ENCODE measurements at regions not wholly inside any gene's neighbourhood (a gene's known extent, or its start where the extent isn't known, plus 50 kb on each side); places are given as distances from the start of the nearest gene placed in this dataset.

GRCh38 chr5:175123542-175123941 lies 320.4 kb downstream of the DRD1 start:
- POLR2A ChIA-PET = no interaction called here
- ATAC-seq = no peak

GRCh38 chr5:175121457-175121856 lies 322.5 kb downstream of the DRD1 start:
- no peaks in the 10 kb centered on the region for H3K4me1 ChIP-seq
- H3K4me3 ChIP-seq = no peak overlapping the region
- DNase-seq (ENCODE audit: low read depth in 1 of 2, low spot score in 1 of 2) = no peak
- H3K4me2 ChIP-seq = no peak overlapping the region
- ATAC-seq = no peak
- TF ChIP-seq HOXB13 (CRISPR knock-in tag; IDR thresholded peaks at IDR 0.05; ENCODE audit: low read depth) (no peak), FOSB (CRISPR knock-in tag; IDR thresholded peaks at IDR 0.05) (no peak)
- FAIRE-seq = no peak
- ChIA-PET POLR2A (no interaction called here), CTCF (interaction anchor here (0.8 to 1.3 kb wide), 4 partner anchors 33 to 170 kb away, joined by 3 read pairs; no protein-coding TSS in a partner anchor)
- WGBS (ENCODE audit: missing lambda C conversion rate) = 49% methylated on average over 2 of the region's 2 CpGs
- H3K9me3 ChIP-seq = no peaks in the 10 kb centered on the region
- H3K27ac ChIP-seq = no peak overlapping the region

More at GRCh38 chr5:175123542-175123941, 320.4 kb downstream of the DRD1 start:
- Histone ChIP-seq H3K9me3 (no peaks in the 10 kb centered on the region), H3K4me1 (no peaks in the 10 kb centered on the region), H3K27ac (no peak overlapping the region), H3K4me2 (no peak overlapping the region), H3K4me3 (no peak overlapping the region)
- DNase-seq (ENCODE audit: low read depth in 1 of 2, low spot score in 1 of 2) (no peak), FAIRE-seq (no peak)
- CTCF ChIA-PET = no interaction called here
- TF ChIP-seq KDM1A (IDR thresholded peaks at IDR 0.05; ENCODE audit: low read depth) = no peak
- TF ChIP-seq TFCP2L1 (CRISPR knock-in tag; IDR thresholded peaks at IDR 0.05) = no peak
- TF ChIP-seq MAFK (IDR thresholded peaks at IDR 0.05; ENCODE audit: partially characterized antibody) = no peak
- no peak for TF ChIP-seq ZNF302 (CRISPR knock-in tag; IDR thresholded peaks at IDR 0.05)
- TF ChIP-seq, protein P1, sequence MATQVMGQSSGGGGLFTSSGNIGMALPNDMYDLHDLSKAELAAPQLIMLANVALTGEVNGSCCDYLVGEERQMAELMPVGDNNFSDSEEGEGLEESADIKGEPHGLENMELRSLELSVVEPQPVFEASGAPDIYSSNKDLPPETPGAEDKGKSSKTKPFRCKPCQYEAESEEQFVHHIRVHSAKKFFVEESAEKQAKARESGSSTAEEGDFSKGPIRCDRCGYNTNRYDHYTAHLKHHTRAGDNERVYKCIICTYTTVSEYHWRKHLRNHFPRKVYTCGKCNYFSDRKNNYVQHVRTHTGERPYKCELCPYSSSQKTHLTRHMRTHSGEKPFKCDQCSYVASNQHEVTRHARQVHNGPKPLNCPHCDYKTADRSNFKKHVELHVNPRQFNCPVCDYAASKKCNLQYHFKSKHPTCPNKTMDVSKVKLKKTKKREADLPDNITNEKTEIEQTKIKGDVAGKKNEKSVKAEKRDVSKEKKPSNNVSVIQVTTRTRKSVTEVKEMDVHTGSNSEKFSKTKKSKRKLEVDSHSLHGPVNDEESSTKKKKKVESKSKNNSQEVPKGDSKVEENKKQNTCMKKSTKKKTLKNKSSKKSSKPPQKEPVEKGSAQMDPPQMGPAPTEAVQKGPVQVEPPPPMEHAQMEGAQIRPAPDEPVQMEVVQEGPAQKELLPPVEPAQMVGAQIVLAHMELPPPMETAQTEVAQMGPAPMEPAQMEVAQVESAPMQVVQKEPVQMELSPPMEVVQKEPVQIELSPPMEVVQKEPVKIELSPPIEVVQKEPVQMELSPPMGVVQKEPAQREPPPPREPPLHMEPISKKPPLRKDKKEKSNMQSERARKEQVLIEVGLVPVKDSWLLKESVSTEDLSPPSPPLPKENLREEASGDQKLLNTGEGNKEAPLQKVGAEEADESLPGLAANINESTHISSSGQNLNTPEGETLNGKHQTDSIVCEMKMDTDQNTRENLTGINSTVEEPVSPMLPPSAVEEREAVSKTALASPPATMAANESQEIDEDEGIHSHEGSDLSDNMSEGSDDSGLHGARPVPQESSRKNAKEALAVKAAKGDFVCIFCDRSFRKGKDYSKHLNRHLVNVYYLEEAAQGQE (IDR thresholded peaks at IDR 0.05) = no peak
- no peak for TF ChIP-seq CTCF (IDR thresholded peaks at IDR 0.05)
- TF ChIP-seq ESRRA (IDR thresholded peaks at IDR 0.05; ENCODE audit: borderline replicate concordance, low read length) = no peak
- 34% methylated on average over 6 of the region's 6 CpGs for WGBS (ENCODE audit: missing lambda C conversion rate)

DNA sequence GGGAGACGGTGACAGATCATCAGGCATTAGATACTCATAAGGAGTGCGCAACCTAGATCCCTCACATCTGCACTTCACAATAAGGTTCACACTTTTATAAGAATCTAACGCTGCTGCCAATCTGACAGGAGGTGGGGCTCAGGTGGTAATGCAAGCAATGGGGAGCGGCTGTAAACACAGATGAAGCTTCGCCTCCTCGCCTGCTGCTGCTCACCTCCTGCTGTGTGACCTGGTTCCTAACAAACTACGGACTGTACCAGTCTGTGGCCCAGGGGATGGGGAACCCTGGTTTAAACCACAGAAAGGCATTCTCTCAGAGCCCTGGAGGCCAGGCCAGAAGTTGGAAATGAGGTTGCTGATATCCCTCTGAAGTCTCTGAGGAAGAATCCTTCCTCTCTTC lies 323.6 kb downstream of the DRD1 start:
- Histone ChIP-seq H3K4me1 (no peaks in the 10 kb centered on the region), H3K4me2 (no peak overlapping the region), H3K27ac (no peak overlapping the region), H3K9me3 (no peaks in the 10 kb centered on the region), H3K4me3 (no peak overlapping the region)
- CTCF ChIA-PET = interaction anchor here (1.3 kb wide), 1 partner anchor 41 kb away, joined by 3 read pairs; no protein-coding TSS in a partner anchor
- ATAC-seq (no peak), FAIRE-seq (no peak), DNase-seq (ENCODE audit: low read depth in 1 of 2, low spot score in 1 of 2) (no peak)
- POLR2A ChIA-PET = no interaction called here
- TF ChIP-seq ZNF302 (CRISPR knock-in tag; IDR thresholded peaks at IDR 0.05) = no peak
- TF ChIP-seq NR3C1 (IDR thresholded peaks at IDR 0.05) = no peak
- 49% methylated on average over 7 of the region's 7 CpGs for WGBS (ENCODE audit: missing lambda C conversion rate)

DNA sequence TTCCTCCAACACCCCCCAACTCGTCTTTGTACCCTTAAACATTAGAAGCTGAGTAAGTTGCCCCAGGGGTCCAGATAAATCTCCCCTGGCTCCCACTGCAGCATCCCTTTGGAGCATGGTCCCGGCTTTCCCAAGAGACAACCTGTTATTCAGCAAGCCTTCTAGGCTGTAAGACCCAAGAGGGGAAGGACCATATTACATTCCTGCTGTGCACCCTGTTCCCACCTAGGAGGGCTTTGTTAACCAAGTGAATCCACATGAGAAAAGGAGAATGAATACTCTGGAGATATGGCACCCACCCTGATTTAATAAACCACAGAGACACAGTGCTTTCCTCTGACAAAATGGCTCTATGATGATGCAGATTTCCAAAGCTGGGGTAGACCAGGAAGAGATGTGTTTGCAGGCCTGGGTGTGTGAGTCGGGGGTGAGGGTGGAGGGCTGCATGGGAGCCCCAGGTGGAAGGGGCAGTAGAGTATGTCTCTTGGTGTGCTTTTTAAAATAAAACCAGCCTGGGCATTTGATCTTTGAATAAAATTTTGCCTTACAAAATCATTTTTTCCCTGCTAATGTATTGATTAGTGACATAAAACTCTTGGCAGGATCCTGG lies 325.2 kb downstream of the DRD1 start:
- DNase-seq (ENCODE audit: low read depth in 1 of 2, low spot score in 1 of 2) (no peak), ATAC-seq (no peak), FAIRE-seq (no peak)
- 32% methylated on average over 3 of the region's 3 CpGs for WGBS (ENCODE audit: missing lambda C conversion rate)
- CTCF ChIA-PET = interaction anchor here (0.6 to 0.7 kb wide), 2 partner anchors 11 to 15 kb away, joined by 3 read pairs; no protein-coding TSS in a partner anchor
- H3K4me3 ChIP-seq = no peak overlapping the region
- no peak for TF ChIP-seq ZC3H11A (IDR thresholded peaks at IDR 0.05)
- no peak for TF ChIP-seq RCOR1 (IDR thresholded peaks at IDR 0.05; ENCODE audit: low read depth, low read length)
- TF ChIP-seq CEBPB (IDR thresholded peaks at IDR 0.05) = no peak
- TF ChIP-seq MYC (IDR thresholded peaks at IDR 0.05; ENCODE audit: borderline replicate concordance, low read length) = no peak
- no peak for TF ChIP-seq EHF (CRISPR knock-in tag; IDR thresholded peaks at IDR 0.05)
- no peak for TF ChIP-seq MAZ (IDR thresholded peaks at IDR 0.05; ENCODE audit: borderline replicate concordance, low read depth, low read length)
- H3K4me1 ChIP-seq = no peaks in the 10 kb centered on the region
- no peak overlapping the region for H3K4me2 ChIP-seq
- H3K27ac ChIP-seq = no peak overlapping the region
- H3K9me3 ChIP-seq = no peaks in the 10 kb centered on the region
- POLR2A ChIA-PET = no interaction called here

All from A549 (cell line).